GM12878 (cell line): ENCODE measurements at regions not wholly inside any gene's neighbourhood (a gene's known extent, or its start where the extent isn't known, plus 50 kb on each side); places are given as distances from the start of the nearest gene placed in this dataset.

Experiments used
- ATAC-seq: fragments of 200-7000 bp; cut with Tn5 transposase; 3 replicates; pipeline ENCODE4 v1.9.1; 2020; ENCODE audit warnings: mild to moderate bottlenecking, moderate library complexity
- BruUV-seq: library from RNA; stranded (reverse); fragments of 400-500 nt; replicated peaks from 2 replicates; lab custom pipeline; 2021; lab: Mats Ljungman, UMichigan
- CTCF ChIA-PET: fragments of 300-600 bp; sonication (Branson Sonifier 250); formaldehyde crosslinking; extraction: SDS; loops from one replicate; lab custom pipeline; 2021; ENCODE audit warnings: inconsistent platforms; lab: Yijun Ruan, JAX
- POLR2A ChIA-PET: fragments of 350-600 bp; formaldehyde crosslinking; extraction: SDS; loops from one replicate; lab custom pipeline; 2021; ENCODE audit warnings: inconsistent platforms; lab: Charles Lee
- RAD21 ChIA-PET: fragments of 300-600 bp; sonication (Branson Sonifier 250); formaldehyde crosslinking; loops from one replicate; lab custom pipeline; 2023; ENCODE audit warnings: antibody characterized with exemption; ENCODE audit not compliant: unreplicated experiment; lab: Charles Lee
- SMC1A ChIA-PET: fragments of 300-600 bp; sonication (Branson Sonifier 250); formaldehyde crosslinking; loops from one replicate; lab custom pipeline; 2023; ENCODE audit not compliant: unreplicated experiment, uncharacterized antibody; lab: Charles Lee
- DNase-seq: peaks from one replicate; pipeline ENCODE4 v3.0.0-alpha.2; 2011; ENCODE audit warnings: low read depth, low spot score
- FAIRE-seq: peaks from 3 replicates; lab custom pipeline; 2011; peaks lifted over from hg19 to GRCh38; lab: Jason Lieb, UNC
- H2AFZ ChIP-seq: 2 replicates; pipeline ENCODE4 v1.6.0; 2011; ENCODE audit warnings: low read depth, low read length, control low read depth; ENCODE audit not compliant: control insufficient read depth
- H3K27ac ChIP-seq: 2 replicates; pipeline ENCODE4 v1.5.1; 2011; ENCODE audit warnings: control low read depth; ENCODE audit not compliant: control insufficient read depth, insufficient read depth
- H3K27me3 ChIP-seq, 2 experiments: replicated peaks in 1 of 2; 2 replicates each; pipeline versions ENCODE4 v1.6.0 to v1.6.1; 2011; ENCODE audit warnings: low read length in 1 of 2; ENCODE audit not compliant: control insufficient read depth in 2 of 2, insufficient read depth in 2 of 2
- H3K36me3 ChIP-seq, 2 experiments: 2 replicates each; pipeline ENCODE4 v1.5.1; 2011; ENCODE audit warnings: low read length in 1 of 2; ENCODE audit not compliant: control insufficient read depth in 2 of 2, insufficient read depth in 2 of 2
- H3K4me1 ChIP-seq: 2 replicates; pipeline ENCODE4 v1.6.1; 2011; ENCODE audit warnings: mild to moderate bottlenecking, low read length, moderate library complexity, mixed read lengths; ENCODE audit not compliant: control insufficient read depth, insufficient read depth
- H3K4me2 ChIP-seq: 2 replicates; pipeline ENCODE4 v1.6.0; 2011; ENCODE audit warnings: control low read depth; ENCODE audit not compliant: control insufficient read depth, insufficient read depth
- H3K4me3 ChIP-seq: fragments of 200-600 bp; sonication (generic); 2 replicates; pipeline ENCODE4 v1.5.1; 2016
- H3K79me2 ChIP-seq: 2 replicates; pipeline ENCODE4 v1.6.0; 2011; ENCODE audit warnings: low read length; ENCODE audit not compliant: control insufficient read depth, insufficient read depth
- H3K9ac ChIP-seq: 2 replicates; pipeline ENCODE4 v1.8.0; 2011; ENCODE audit warnings: low read length, control low read depth, mixed read lengths; ENCODE audit not compliant: control insufficient read depth, insufficient read depth
- H3K9me3 ChIP-seq: replicated peaks from 3 replicates; pipeline ENCODE4 v1.5.1; 2011; ENCODE audit warnings: mild to moderate bottlenecking, low read length; ENCODE audit not compliant: control insufficient read depth, insufficient read depth
- H4K20me1 ChIP-seq: 2 replicates; pipeline ENCODE4 v1.6.0; 2011; ENCODE audit not compliant: control insufficient read depth, insufficient read depth
- CREM ChIP-seq: IDR thresholded peaks from 2 replicates; pipeline ENCODE4 v1.6.1; 2014; ENCODE audit warnings: antibody characterized with exemption, low read depth
- FOS ChIP-seq: IDR thresholded peaks from 3 replicates; pipeline ENCODE4 v1.6.1; 2011; ENCODE audit warnings: borderline replicate concordance; ENCODE audit not compliant: insufficient read length; ENCODE audit errors: extremely low read depth
- HDGF ChIP-seq: fragments of 450-650 bp; IDR thresholded peaks from 2 replicates; pipeline ENCODE4 v1.6.1; 2016; ENCODE audit warnings: antibody characterized with exemption
- IKZF1 ChIP-seq: fragments of 450-650 bp; conservative IDR thresholded peaks from 2 replicates; pipeline ENCODE4 v1.6.1; 2017; ENCODE audit warnings: antibody characterized with exemption, mild to moderate bottlenecking
- RAD51 ChIP-seq: fragments of 450-650 bp; IDR thresholded peaks from 2 replicates; pipeline ENCODE4 v1.6.1; 2016; ENCODE audit warnings: moderate library complexity, mild to moderate bottlenecking, inconsistent platforms
- SMC3 ChIP-seq: IDR thresholded peaks from 2 replicates; pipeline ENCODE4 v1.6.1; 2011; ENCODE audit warnings: low read length, improper control_type of control experiment, borderline replicate concordance
- SP1 ChIP-seq: IDR thresholded peaks from one replicate; pipeline ENCODE4 v1.6.1; 2011; ENCODE audit warnings: low read depth, low read length
- TARDBP ChIP-seq: IDR thresholded peaks from 2 replicates; pipeline ENCODE4 v1.6.1; 2016; ENCODE audit warnings: borderline replicate concordance
- ZNF217 ChIP-seq: fragments of 450-650 bp; IDR thresholded peaks from 2 replicates; pipeline ENCODE4 v1.6.1; 2017; ENCODE audit warnings: antibody characterized with exemption, mild to moderate bottlenecking
- WGBS: methylation state at CpG from one replicate; pipeline ENCODE4 v1.1.6; 2016; ENCODE audit warnings: low lambda C conversion rate; ENCODE audit not compliant: insufficient replicate concordance, insufficient coverage; ENCODE audit errors: missing lambda C conversion rate; 5-methylcytosine and 5-hydroxymethylcytosine counted together
- in situ Hi-C: fragments of 300-500 bp; cut with MboI; formaldehyde crosslinking; loops from 9 replicates; pipeline ENCODE4 v1.14.3; 2018; ENCODE audit warnings: mixed read lengths
- intact Hi-C: fragments of 100-400 bp; cut with micrococcal nuclease; formaldehyde crosslinking; loops from one replicate; pipeline ENCODE4 v1.14.2; 2022; ENCODE audit not compliant: unreplicated experiment
- TF ChIP-seq, protein P1 (sequence below): IDR thresholded peaks from 2 replicates; pipeline ENCODE4 v1.6.1; 2011; ENCODE audit warnings: low read depth, low read length, improper control_type of control experiment, borderline replicate concordance

DNA sequence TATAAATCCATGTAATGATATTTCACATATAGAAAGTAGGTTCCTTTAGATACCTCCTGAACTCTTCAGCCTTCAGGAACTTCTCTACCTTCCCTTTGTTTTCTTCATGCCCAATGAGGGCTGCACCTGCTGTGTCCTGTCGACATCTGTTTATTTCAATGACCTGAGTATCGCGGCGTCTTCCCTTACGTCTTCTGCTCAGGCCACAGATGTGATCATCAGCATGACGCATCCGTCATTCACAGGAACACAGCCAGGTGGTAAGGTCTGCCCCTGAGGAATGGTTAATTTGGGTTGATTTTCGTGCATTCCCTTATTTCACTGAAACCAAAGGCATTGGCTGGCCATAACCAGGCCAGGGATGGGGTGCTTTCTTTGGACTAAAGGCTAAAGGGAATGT lies 217.1 kb downstream of the MED10 start:
- no peaks in the 10 kb centered on the region for H3K36me3 ChIP-seq
- H3K27me3 ChIP-seq, result no peaks in the 10 kb centered on the region; a peak in 1 of 4 replicates
- BruUV-seq, result no TSS peak
- no peak overlapping the region for H3K27ac ChIP-seq
- H3K9ac ChIP-seq, result no peak overlapping the region
- WGBS, result 65% methylated on average over 8 of the region's 8 CpGs
- POLR2A ChIA-PET, result no interaction called here
- intact Hi-C loops, result no loop called here
- ATAC-seq, result no peak
- no peaks in the 10 kb centered on the region for H3K9me3 ChIP-seq
- in situ Hi-C loops, result no loop called here
- CTCF ChIA-PET, result interaction anchor here (1.0 to 1.4 kb wide), 2 partner anchors 11 to 76 kb away, joined by 3 to 4 read pairs; no protein-coding TSS in a partner anchor
- no peak for TF ChIP-seq TARDBP
- H4K20me1 ChIP-seq, result no peaks in the 10 kb centered on the region
- no peak overlapping the region for H3K4me2 ChIP-seq
- H2AFZ ChIP-seq, result no peak overlapping the region
- H3K79me2 ChIP-seq, result no peaks in the 10 kb centered on the region
- RAD21 ChIA-PET, result interaction anchor here (0.9 kb wide), 1 partner anchor 14 kb away, joined by 3 read pairs; no protein-coding TSS in a partner anchor
- SMC1A ChIA-PET, result no interaction called here
- no peaks in the 10 kb centered on the region for H3K4me1 ChIP-seq
- no peak for FAIRE-seq
- no peak for DNase-seq
- no peak overlapping the region for H3K4me3 ChIP-seq

DNA sequence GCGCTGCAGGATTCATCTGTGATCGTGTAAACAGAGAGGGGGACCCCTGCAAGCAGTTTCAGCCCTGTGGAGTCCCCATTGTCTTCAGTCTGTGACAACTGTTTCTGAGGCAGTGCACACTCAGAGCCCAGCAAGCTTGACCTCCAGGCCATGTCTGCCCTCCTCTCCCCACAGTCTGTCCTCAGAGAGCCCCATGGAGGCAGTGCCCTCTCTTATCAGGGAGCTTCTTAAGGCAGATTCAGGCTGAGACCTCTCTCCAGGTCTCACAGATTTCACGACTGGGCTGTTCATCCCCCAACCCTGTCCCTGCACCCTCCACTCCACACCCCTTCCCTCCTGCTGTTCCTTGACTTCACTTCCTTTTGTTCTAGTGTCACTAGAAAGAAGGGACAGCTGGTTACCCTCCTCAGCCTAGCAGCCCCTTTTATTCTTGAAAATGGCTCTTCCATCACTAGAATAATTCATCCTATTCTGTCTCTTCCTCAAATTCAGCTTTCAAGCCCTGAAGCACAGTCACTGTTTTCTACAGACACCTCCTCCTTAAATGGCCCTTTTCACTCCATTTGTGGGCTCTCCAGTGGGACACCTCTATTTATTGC lies 218.4 kb downstream of the MED10 start:
- H2AFZ ChIP-seq, result no peak overlapping the region
- no peak overlapping the region for H3K4me2 ChIP-seq
- ChIA-PET CTCF (no interaction called here), POLR2A (no interaction called here), SMC1A (interaction anchor here (0.7 kb wide), 1 partner anchor 26 kb away, joined by 3 read pairs; no protein-coding TSS in a partner anchor), RAD21 (no interaction called here)
- no TSS peak for BruUV-seq
- no peaks in the 10 kb centered on the region for H3K9me3 ChIP-seq
- no peak overlapping the region for H3K9ac ChIP-seq
- FAIRE-seq (no peak), DNase-seq (no peak), ATAC-seq (no peak)
- intact Hi-C loops (no loop called here), in situ Hi-C loops (no loop called here)
- H3K27ac ChIP-seq, result no peak overlapping the region
- H4K20me1 ChIP-seq, result no peaks in the 10 kb centered on the region
- H3K79me2 ChIP-seq, result no peaks in the 10 kb centered on the region
- H3K27me3 ChIP-seq, result no peaks in the 10 kb centered on the region; a peak in 1 of 4 replicates
- 19% methylated on average over 3 of the region's 3 CpGs for WGBS
- H3K4me3 ChIP-seq, result no peak overlapping the region
- H3K36me3 ChIP-seq, result no peaks in the 10 kb centered on the region
- H3K4me1 ChIP-seq, result no peaks in the 10 kb centered on the region
- TF ChIP-seq, protein P1, sequence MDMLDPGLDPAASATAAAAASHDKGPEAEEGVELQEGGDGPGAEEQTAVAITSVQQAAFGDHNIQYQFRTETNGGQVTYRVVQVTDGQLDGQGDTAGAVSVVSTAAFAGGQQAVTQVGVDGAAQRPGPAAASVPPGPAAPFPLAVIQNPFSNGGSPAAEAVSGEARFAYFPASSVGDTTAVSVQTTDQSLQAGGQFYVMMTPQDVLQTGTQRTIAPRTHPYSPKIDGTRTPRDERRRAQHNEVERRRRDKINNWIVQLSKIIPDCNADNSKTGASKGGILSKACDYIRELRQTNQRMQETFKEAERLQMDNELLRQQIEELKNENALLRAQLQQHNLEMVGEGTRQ, result no peak
- no peak for TF ChIP-seq ZNF217
- TF ChIP-seq FOS, result no peak
- TF ChIP-seq SP1, result no peak
- TF ChIP-seq RAD51, result no peak
- TF ChIP-seq HDGF, result no peak
- TF ChIP-seq SMC3, result no peak
- no peak for TF ChIP-seq CREM
- no peak for TF ChIP-seq IKZF1
